ENCODE measurements at regions not wholly inside any gene's neighbourhood (a gene's known extent, or its start where the extent isn't known, plus 50 kb on each side); places are given as distances from the start of the nearest gene placed in this dataset.

DNA sequence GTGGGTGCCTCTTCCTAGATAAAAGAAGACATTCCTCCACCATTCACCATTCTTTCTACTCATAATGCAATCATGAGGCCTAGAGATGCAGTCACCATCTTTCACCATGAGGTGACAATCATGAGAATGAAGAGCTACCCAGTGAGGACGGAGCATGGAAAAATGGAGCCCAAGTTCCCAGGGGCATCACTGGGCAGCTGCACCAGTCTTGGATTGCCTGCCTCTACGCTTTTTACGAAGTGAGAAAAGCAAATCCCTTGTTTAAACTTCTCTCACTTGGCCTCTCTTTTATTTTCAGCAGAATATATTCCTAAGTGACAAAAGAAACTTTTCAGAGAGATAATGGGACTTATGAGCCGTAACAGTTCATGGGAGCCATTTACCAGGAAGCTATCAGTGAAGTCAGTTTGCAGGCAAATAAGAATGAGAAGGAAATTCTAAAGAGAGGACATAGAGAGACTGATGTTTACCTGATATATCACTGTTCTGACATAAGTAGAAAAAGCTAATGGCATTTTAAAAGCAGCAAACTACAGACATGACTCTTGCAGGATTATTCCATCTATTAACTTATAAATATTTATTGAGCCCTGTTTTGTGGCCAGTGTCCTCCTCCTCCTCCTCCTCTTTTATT lies 90.0 kb upstream of the CPNE4 start:
- TF ChIP-seq, protein P1, sequence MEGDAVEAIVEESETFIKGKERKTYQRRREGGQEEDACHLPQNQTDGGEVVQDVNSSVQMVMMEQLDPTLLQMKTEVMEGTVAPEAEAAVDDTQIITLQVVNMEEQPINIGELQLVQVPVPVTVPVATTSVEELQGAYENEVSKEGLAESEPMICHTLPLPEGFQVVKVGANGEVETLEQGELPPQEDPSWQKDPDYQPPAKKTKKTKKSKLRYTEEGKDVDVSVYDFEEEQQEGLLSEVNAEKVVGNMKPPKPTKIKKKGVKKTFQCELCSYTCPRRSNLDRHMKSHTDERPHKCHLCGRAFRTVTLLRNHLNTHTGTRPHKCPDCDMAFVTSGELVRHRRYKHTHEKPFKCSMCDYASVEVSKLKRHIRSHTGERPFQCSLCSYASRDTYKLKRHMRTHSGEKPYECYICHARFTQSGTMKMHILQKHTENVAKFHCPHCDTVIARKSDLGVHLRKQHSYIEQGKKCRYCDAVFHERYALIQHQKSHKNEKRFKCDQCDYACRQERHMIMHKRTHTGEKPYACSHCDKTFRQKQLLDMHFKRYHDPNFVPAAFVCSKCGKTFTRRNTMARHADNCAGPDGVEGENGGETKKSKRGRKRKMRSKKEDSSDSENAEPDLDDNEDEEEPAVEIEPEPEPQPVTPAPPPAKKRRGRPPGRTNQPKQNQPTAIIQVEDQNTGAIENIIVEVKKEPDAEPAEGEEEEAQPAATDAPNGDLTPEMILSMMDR (conservative IDR thresholded peaks at IDR 0.05; ENCODE audit: low read depth, low read length), result no peak
- no peak for TF ChIP-seq EZH2 (IDR thresholded peaks at IDR 0.05; ENCODE audit: low read length, unreplicated experiment)

Data from PC-3 (cell line).